Glomerular visceral epithelial cell (primary cell): ENCODE measurements at regions not wholly inside any gene's neighbourhood (a gene's known extent, or its start where the extent isn't known, plus 50 kb on each side); places are given as distances from the start of the nearest gene placed in this dataset.

Source experiments
- DNase-seq: peaks from one replicate; pipeline ENCODE4 v3.0.0-alpha.2; 2016; ENCODE audit errors: extremely low spot score

DNA sequence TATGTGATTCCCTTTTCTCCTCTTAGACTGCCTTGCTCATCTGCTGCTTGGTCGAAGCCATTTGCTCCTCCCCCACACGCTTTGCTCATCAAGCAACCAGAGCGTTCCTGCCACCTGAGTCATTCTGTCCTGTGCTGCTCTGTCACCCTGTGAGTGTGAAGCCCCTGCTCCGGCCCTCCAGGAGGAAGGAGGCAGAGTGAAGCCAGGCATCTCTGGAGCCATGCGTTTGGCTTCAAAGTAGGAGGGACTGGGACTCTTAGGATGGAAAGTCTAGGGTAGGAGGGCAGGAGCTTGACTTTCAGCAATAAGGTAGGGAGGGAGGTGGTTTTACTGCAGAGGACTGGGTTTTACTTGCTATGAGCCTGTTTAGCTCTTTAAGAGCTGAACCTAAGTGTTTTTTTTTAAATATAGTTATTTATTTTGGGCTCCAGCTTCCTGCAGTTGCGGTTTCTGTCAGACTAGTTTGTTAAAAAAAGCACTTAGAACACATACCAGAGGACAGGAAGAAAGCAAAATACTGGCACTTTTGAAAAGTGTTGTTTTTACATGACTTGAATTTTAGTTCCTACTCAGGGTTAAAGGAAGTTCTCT is 63.6 kb downstream of the SPINK2 start:
- DNase-seq: peak; percentile 94

GRCh38 chr4:56757261-56757746 is 64.2 kb downstream of the SPINK2 start:
- DNase-seq: peak; percentile 72

GRCh38 chr4:56755901-56756300 is 65.6 kb downstream of the SPINK2 start:
- no peak for DNase-seq

DNA sequence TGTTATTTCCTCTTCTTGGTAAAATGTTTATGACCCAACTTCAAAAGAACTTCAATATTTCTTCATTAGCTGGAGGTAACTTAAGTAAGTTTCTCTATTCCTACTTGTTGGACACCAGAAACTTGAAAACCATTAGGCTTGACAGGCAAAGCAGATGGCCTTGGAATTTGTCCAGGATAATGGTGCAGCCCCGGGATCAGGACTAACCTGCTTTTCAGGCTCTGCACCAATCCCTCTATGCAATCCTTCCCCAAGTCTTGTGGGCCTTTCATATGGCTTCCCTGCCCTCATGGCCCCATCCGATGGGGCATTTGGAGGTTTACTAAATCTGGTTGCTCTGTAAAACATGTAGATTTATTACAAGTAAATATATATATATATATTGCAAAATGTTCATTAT is 68.5 kb downstream of the SPINK2 start:
- DNase-seq: no peak

DNA sequence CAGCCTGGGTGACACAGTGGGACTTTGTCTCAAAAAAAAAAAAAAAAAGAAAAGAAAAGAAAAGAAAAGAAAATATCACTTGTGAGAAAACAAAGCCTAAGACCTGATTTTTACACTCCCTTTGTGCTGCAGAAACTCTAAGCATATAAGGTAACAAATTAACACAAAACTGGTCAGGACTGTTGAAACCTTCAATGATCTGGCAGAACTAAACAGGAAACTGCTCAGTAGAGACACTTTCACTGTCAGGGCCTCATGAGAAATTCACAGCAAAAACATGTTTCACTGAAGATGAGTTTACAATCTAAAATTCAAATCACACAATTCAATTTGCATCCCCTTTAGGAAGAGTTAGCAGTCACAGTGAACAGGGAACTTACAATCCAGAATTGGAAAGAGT is 69.1 kb upstream of the HOPX start:
- no peak for DNase-seq

- DNase-seq: no peak
Measured at GRCh38 chr4:56748271-56748670, 67.2 kb upstream of the HOPX start.

GRCh38 chr4:56746639-56747038 is 65.5 kb upstream of the HOPX start:
- DNase-seq: no peak

GRCh38 chr4:56745042-56745441 is 63.9 kb upstream of the HOPX start:
- no peak for DNase-seq

DNA sequence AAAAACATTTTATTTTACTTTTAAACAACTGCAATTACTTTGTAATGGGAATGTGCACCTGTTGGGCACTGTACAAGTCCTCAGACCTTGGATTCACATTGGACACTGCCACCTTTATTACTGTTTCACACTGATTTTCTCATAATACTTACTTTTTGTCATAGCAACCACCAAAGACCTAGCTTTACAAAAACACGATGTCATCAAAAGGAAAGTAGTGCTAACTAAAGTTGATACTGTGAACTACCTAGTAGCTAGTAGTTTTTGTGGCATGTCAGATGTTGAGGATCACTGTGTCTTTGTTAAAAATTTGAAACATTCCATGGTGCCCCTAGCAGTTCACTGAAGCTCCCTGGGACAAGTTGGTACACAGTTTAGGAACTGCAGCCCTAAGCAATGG is 62.9 kb upstream of the HOPX start:
- DNase-seq: no peak

GRCh38 chr4:56743550-56743949 is 62.5 kb upstream of the HOPX start:
- no peak for DNase-seq

DNA sequence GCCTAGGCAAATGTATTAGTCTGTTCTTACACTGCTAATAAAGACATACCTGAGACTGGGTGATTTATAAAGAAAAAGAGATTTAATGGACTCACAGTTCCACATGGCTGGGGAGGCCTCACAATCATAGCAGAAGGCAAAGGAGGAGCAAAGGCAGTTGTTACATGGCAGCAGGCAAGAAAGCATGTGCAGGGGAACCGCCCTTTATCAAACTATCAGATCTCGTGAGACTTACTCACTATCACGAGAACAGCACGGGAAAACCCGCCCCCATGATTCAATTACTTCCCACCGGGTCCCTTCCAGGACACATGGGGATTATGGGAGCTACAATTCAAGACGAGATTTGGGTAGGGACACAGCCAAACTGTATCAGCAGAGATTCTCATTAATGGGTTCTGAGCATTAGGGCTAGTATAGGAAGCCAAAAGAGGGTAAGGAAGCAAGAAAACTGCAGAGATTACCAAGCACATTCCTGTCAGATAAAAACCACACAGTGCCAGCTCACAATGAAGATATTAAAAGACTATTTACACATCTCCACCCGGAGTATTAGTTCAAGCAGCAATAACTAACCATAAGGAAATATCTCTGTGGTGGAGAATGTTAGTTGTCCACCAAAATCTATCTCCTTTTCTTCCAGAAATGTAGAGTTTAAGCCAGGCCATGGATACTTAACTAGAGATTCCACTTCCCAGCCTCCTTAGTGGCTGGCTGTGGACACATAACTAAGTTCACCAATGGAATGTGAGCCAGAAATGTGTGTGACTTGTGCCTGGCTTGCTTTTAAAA is 61.2 kb upstream of the HOPX start:
- DNase-seq: peak; percentile 74

DNA sequence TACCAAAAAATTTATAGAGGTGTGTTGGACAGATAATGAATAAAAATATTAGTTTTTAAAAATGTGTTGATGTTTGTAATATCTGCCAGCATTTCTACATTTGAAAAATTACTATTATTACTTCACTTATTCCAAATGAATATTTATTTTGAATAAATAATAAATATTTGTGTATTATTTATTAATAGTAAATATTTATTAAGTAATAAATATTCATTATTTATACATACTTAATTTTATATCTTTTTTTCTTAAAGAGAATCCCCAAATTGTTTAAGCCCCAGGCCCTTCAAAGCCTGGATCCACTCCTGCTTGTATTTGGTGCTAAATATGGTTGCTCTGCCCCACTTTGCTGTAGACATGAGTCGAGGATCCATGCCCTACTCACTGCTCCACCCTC is 60.5 kb upstream of the HOPX start:
- DNase-seq: no peak

GRCh38 chr4:56739066-56739777 is 58.1 kb upstream of the HOPX start:
- DNase-seq: no peak

GRCh38 chr4:56737666-56738065 is 56.6 kb upstream of the HOPX start:
- no peak for DNase-seq

DNA sequence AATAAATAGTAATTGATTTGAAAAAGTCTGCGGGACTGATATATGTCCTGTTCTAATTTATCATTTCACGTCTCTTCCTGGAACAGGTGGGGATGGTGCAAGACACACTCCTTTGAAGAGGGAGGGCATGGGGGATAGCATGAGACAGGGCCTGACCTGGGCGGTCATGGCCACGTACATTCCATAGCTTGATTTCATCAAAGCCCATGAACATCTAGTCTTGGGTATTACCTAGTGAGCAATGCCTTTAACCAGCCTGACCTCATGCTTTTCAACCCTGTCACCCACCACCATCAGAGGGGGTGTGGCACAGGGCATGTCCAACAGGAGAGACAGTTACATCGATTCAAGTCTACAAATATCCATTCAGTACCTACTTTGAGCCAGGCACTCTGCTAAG is 52.3 kb upstream of the HOPX start:
- DNase-seq: no peak

- DNase-seq: no peak
Measured at GRCh38 chr4:56732301-56732700, 51.2 kb upstream of the HOPX start.

GRCh38 chr4:56731857-56732256 is 50.8 kb upstream of the HOPX start:
- DNase-seq: no peak
